Mucosa of stomach (tissue), 1 donor: ENCODE measurements at regions not wholly inside any gene's neighbourhood (a gene's known extent, or its start where the extent isn't known, plus 50 kb on each side); places are given as distances from the start of the nearest gene placed in this dataset.
"Not testable (repeated sequence)": the region's sequence is repeated elsewhere in the genome, so short reads cannot be mapped to it uniquely, and the experiment has no call there.

ENCODE experiments used
- H3K27me3 ChIP-seq: one replicate; pipeline ENCODE4 v1.7.0; 2013; ENCODE audit warnings: mild to moderate bottlenecking, low read length; ENCODE audit not compliant: control insufficient read depth, insufficient read depth
- H3K36me3 ChIP-seq: one replicate; pipeline ENCODE4 v1.7.0; 2013; ENCODE audit warnings: low read length; ENCODE audit not compliant: control insufficient read depth, insufficient read depth
- H3K4me1 ChIP-seq: one replicate; pipeline ENCODE4 v1.7.0; 2013; ENCODE audit warnings: mild to moderate bottlenecking, low read length; ENCODE audit not compliant: control insufficient read depth, insufficient read depth
- H3K4me3 ChIP-seq: one replicate; pipeline ENCODE4 v1.7.0; 2013; ENCODE audit warnings: low read length
- H3K9ac ChIP-seq: one replicate; pipeline ENCODE4 v1.7.0; 2013; ENCODE audit warnings: mild to moderate bottlenecking, low read length, moderate library complexity
- H3K9me3 ChIP-seq: one replicate; pipeline ENCODE4 v1.7.0; 2013; ENCODE audit warnings: mild to moderate bottlenecking, low read length, moderate library complexity; ENCODE audit not compliant: control insufficient read depth
- donor health status: Pancreatic carcinoma.

- H3K4me1 ChIP-seq, result no peaks in the 10 kb centered on the region
- no peak overlapping the region for H3K4me3 ChIP-seq
- H3K36me3 ChIP-seq, result no peaks in the 10 kb centered on the region
- H3K9ac ChIP-seq, result no peak overlapping the region
- no peaks in the 10 kb centered on the region for H3K9me3 ChIP-seq
- H3K27me3 ChIP-seq, result no peaks in the 10 kb centered on the region
Observed at GRCh38 chr14:83867566-83868225, 1662.2 kb upstream of the FLRT2 start.

DNA sequence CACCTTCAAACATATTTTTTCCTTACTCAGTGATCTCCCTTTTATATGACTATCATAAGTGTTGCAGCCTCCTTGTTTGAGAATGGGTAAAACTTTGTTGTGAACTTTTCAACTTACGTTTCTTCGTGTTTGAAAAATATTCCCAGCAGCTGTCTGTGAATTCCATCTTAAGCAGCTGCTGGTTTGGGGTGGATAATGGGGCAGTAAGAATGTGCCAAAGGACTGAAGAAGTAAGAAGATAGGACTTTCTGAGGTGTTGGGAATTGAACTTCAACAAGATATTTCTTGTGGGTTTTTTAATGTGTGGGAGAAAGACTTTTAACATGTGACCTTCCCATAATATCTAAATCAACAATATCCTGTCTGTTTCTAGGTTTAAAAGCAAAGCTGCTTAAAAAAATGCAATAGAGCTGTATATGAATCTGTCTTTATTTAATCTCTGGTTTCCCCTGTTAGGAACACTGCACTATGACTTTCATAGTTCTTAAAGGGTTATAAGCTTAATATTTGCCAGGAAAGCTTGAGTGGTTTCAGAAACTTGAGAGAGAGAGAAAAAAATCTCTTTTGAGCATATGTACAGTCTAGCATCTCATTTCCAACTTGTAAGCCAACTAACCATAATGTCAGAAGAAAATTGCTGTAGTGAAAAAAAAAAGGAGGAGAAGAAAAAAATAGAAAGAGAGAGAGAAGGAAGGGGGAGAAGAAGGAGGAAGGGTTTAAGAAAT, 1659.2 kb upstream of the FLRT2 start:
- no peak overlapping the region for H3K4me3 ChIP-seq
- no peak overlapping the region for H3K9ac ChIP-seq
- no peaks in the 10 kb centered on the region for H3K27me3 ChIP-seq
- no peaks in the 10 kb centered on the region for H3K36me3 ChIP-seq
- no peaks in the 10 kb centered on the region for H3K4me1 ChIP-seq
- no peaks in the 10 kb centered on the region for H3K9me3 ChIP-seq

- Histone ChIP-seq H3K4me1 (no peaks in the 10 kb centered on the region), H3K9me3 (no peaks in the 10 kb centered on the region), H3K9ac (no peak overlapping the region), H3K36me3 (no peaks in the 10 kb centered on the region), H3K4me3 (no peak overlapping the region), H3K27me3 (no peaks in the 10 kb centered on the region)
Observed at GRCh38 chr14:83873669-83874068, 1656.3 kb upstream of the FLRT2 start.

- no peak overlapping the region for H3K4me3 ChIP-seq
- H3K36me3 ChIP-seq, result no peaks in the 10 kb centered on the region
- H3K4me1 ChIP-seq, result no peaks in the 10 kb centered on the region
- no peaks in the 10 kb centered on the region for H3K27me3 ChIP-seq
- no peak overlapping the region for H3K9ac ChIP-seq
- H3K9me3 ChIP-seq, result no peaks in the 10 kb centered on the region
Observed at GRCh38 chr14:83874662-83875061, 1655.3 kb upstream of the FLRT2 start.

- Histone ChIP-seq H3K9me3 (no peaks in the 10 kb centered on the region), H3K36me3 (no peaks in the 10 kb centered on the region), H3K4me3 (no peak overlapping the region), H3K27me3 (no peaks in the 10 kb centered on the region), H3K4me1 (no peaks in the 10 kb centered on the region), H3K9ac (no peak overlapping the region)
Observed at GRCh38 chr14:83883732-83884131, 1646.2 kb upstream of the FLRT2 start.

- Histone ChIP-seq H3K36me3 (no peaks in the 10 kb centered on the region), H3K9me3 (no peaks in the 10 kb centered on the region), H3K27me3 (no peaks in the 10 kb centered on the region), H3K9ac (no peak overlapping the region), H3K4me3 (no peak overlapping the region), H3K4me1 (no peaks in the 10 kb centered on the region)
Observed at GRCh38 chr14:83885837-83886293, 1644.1 kb upstream of the FLRT2 start.

DNA sequence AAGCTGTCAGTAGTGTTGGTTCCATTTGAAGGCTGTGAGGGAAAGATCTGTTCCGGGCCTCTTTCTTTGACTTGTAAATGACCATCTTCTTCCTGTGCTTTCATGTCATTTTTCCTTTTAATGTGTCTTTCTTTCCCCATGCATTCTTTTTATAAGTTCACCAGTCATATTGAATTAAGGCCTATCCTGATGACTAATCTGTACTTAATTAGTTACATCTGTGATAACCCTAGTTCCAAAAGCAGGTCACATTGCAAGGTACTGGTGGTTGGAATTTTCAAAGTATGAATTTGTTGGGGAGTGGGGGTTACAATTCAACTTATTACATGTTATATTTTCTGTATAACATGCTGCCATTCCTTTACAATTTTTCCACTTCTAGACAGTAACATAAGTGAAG, 1642.1 kb upstream of the FLRT2 start:
- no peaks in the 10 kb centered on the region for H3K27me3 ChIP-seq
- H3K9me3 ChIP-seq, result no peaks in the 10 kb centered on the region
- H3K4me1 ChIP-seq, result no peaks in the 10 kb centered on the region
- H3K9ac ChIP-seq, result no peak overlapping the region
- H3K4me3 ChIP-seq, result no peak overlapping the region
- no peaks in the 10 kb centered on the region for H3K36me3 ChIP-seq

DNA sequence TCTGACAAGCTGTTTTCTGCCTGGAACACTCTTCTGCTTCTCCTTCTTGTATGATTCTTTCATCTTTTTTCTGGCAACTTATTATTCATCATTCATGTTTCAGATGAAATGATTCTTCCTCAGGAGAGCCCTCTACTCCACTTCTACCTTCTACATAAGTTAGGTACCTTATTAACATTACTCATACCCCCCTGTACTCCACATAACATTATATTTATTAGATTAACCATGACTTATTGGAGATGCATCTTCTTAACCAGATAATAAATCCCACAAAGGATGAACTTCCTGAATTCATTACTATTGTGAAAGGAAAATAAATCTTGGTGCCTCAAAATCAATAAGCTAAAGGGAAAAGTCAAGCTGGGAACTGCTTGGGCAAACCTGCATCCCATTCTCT, 1636.5 kb upstream of the FLRT2 start:
- H3K27me3 ChIP-seq, result no peaks in the 10 kb centered on the region
- H3K4me3 ChIP-seq, result no peak overlapping the region
- no peaks in the 10 kb centered on the region for H3K9me3 ChIP-seq
- no peaks in the 10 kb centered on the region for H3K4me1 ChIP-seq
- H3K36me3 ChIP-seq, result no peaks in the 10 kb centered on the region
- H3K9ac ChIP-seq, result no peak overlapping the region

GRCh38 chr14:83894568-83894967, 1635.4 kb upstream of the FLRT2 start:
- Histone ChIP-seq H3K27me3 (no peaks in the 10 kb centered on the region), H3K4me3 (no peak overlapping the region), H3K9ac (no peak overlapping the region), H3K36me3 (no peaks in the 10 kb centered on the region), H3K4me1 (no peaks in the 10 kb centered on the region), H3K9me3 (no peaks in the 10 kb centered on the region)

GRCh38 chr14:83898558-83898957, 1631.4 kb upstream of the FLRT2 start:
- H3K9ac ChIP-seq, H3K27me3 ChIP-seq, H3K4me1 ChIP-seq, H3K9me3 ChIP-seq, H3K4me3 ChIP-seq, H3K36me3 ChIP-seq: not testable (repeated sequence)

- no peaks in the 10 kb centered on the region for H3K9me3 ChIP-seq
- H3K9ac ChIP-seq, result no peak overlapping the region
- no peaks in the 10 kb centered on the region for H3K27me3 ChIP-seq
- no peak overlapping the region for H3K4me3 ChIP-seq
- H3K4me1 ChIP-seq, result no peaks in the 10 kb centered on the region
- H3K36me3 ChIP-seq, result no peaks in the 10 kb centered on the region
Observed at GRCh38 chr14:83899706-83900105, 1630.2 kb upstream of the FLRT2 start.

- Histone ChIP-seq H3K9ac (no peak overlapping the region), H3K9me3 (no peaks in the 10 kb centered on the region), H3K36me3 (no peaks in the 10 kb centered on the region), H3K4me3 (no peak overlapping the region), H3K4me1 (no peaks in the 10 kb centered on the region), H3K27me3 (no peaks in the 10 kb centered on the region)
Observed at GRCh38 chr14:83905157-83905556, 1624.8 kb upstream of the FLRT2 start.
